Ovary (tissue), 7 donors: ENCODE measurements at regions not wholly inside any gene's neighbourhood (a gene's known extent, or its start where the extent isn't known, plus 50 kb on each side); places are given as distances from the start of the nearest gene placed in this dataset.

Experiments
- DNase-seq, 5 donors: peaks; one replicate each; pipeline ENCODE4 v3.0.0-alpha.2; 2019 to 2020
- H3K27ac ChIP-seq, 2 donors: fragments of 200-600 bp; one replicate each; pipeline versions ENCODE4 v1.5.1 to v1.8.0; 2019 to 2022
- H3K27me3 ChIP-seq: fragments of 200-600 bp; one replicate; pipeline ENCODE4 v1.8.0; 2022
- H3K36me3 ChIP-seq: fragments of 200-600 bp; sonication (generic); one replicate; pipeline ENCODE4 v1.5.1; 2019
- H3K4me1 ChIP-seq: one replicate; pipeline ENCODE4 v1.8.1; 2013; ENCODE audit warnings: mild to moderate bottlenecking, moderate library complexity; ENCODE audit not compliant: insufficient read depth
- H3K4me3 ChIP-seq: fragments of 200-600 bp; sonication (generic); one replicate; pipeline ENCODE4 v1.5.1; 2017
- H3K9me3 ChIP-seq, 2 donors: fragments of 200-600 bp in 1 of 2; sonication (generic) in 1 of 2; one replicate each; pipeline versions ENCODE4 v1.5.1 to v1.8.1; 2013 to 2019; ENCODE audit warnings: mild to moderate bottlenecking in 1 of 2, moderate library complexity in 1 of 2
- EP300 ChIP-seq: sonication (generic); formaldehyde crosslinking; IDR thresholded peaks from one replicate; pipeline ENCODE4 v1.6.1; 2017; ENCODE audit warnings: antibody characterized with exemption
- POLR2A ChIP-seq: fragments of 450-650 bp; IDR thresholded peaks from one replicate; pipeline ENCODE4 v1.6.1; 2017; ENCODE audit warnings: antibody characterized with exemption, mild to moderate bottlenecking, moderate library complexity
- WGBS, 3 donors: extraction: QIAGEN DNeasy Blood & Tissue Kit in 1 of 3; methylation state at CpG; one replicate each; pipeline versions ENCODE4 v1.1.5 to v1.1.7; 2013 to 2017; 5-methylcytosine and 5-hydroxymethylcytosine counted together
- intact Hi-C, 4 donors: fragments of 100-400 bp; cut with DNase I; formaldehyde crosslinking; loops; one replicate each; pipeline versions ENCODE4 v1.11.0 to v1.15.1; 2022 to 2023
- TF ChIP-seq, protein P1 (sequence below), 3 donors: fragments of 450-650 bp in 2 of 3; fragments of 200-600 bp in 1 of 3; IDR thresholded peaks; one replicate each; pipeline versions ENCODE4 v1.5.1 to v1.8.0; 2016 to 2022; ENCODE audit warnings: antibody characterized with exemption in 3 of 3, mild to moderate bottlenecking in 1 of 3
- donor health status: DM: no; HTN: no; CAD: no; lungs with moderate emphysema.
- donor health status: DM: no; HTN: no; CAD: no.
- donor health status: Bipolar disorder and iron deficiency.
- donor health status: DM: no; HTN: no; CAD: no.
- donor health status: DM: yes; HTN: yes; CAD: no.

DNA sequence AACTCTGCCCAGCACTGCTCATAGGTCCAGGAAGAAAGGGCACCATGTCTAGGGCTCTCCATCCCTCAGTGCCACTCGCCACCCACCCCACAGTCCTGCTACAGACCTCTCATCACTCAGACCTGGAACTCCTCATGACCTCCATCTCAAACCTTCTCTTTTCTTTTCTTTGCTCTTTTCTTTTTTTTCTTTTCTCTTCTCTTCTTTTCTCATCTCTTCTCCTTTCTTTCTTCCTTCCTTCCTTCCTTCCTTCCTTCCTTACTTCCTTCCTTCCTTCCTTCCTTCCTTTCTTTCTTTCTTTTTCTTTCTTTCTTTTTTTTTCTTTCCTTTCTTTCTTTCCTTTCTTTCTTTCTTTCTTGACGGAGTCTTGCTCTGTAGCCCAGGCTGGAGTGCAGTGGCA, 122.2 kb downstream of the KLF6 start:
- no peaks in the 10 kb centered on the region for H3K36me3 ChIP-seq
- no peak overlapping the region for H3K27ac ChIP-seq
- no peaks in the 10 kb centered on the region for H3K9me3 ChIP-seq
- WGBS, 3 donors, result 94 to 98% (median 94%) methylated on average over 2 of the region's 2 CpGs
- no peak overlapping the region for H3K4me3 ChIP-seq
- H3K4me1 ChIP-seq, result no peaks in the 10 kb centered on the region
- TF ChIP-seq EP300 (no peak), POLR2A (no peak)
- TF ChIP-seq, protein P1, sequence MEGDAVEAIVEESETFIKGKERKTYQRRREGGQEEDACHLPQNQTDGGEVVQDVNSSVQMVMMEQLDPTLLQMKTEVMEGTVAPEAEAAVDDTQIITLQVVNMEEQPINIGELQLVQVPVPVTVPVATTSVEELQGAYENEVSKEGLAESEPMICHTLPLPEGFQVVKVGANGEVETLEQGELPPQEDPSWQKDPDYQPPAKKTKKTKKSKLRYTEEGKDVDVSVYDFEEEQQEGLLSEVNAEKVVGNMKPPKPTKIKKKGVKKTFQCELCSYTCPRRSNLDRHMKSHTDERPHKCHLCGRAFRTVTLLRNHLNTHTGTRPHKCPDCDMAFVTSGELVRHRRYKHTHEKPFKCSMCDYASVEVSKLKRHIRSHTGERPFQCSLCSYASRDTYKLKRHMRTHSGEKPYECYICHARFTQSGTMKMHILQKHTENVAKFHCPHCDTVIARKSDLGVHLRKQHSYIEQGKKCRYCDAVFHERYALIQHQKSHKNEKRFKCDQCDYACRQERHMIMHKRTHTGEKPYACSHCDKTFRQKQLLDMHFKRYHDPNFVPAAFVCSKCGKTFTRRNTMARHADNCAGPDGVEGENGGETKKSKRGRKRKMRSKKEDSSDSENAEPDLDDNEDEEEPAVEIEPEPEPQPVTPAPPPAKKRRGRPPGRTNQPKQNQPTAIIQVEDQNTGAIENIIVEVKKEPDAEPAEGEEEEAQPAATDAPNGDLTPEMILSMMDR (IDR thresholded peaks at IDR 0.05), result no peak
- H3K27me3 ChIP-seq, result no peaks in the 10 kb centered on the region
- DNase-seq, result no peak
- intact Hi-C loops, result no loop called here

DNA sequence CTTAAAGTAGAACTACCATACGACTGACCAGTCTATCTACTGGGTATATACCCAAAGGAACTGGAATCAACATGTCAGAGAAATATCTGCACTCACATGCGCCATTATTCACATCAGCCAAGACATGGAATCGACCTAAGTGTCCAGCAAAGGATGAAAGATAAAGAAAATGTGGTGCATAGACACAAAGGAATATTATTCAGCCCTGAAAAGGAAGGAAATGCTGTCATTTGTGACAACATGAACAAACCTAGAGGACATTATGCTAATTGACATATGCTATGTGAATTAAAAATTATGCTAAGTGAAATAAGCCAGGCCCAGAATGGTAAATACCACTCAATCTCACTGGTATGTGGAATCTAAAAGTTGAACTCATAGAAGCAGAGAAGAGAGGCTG, 123.7 kb downstream of the KLF6 start:
- WGBS, 3 donors, result 92 to 96% (median 94%) methylated on average over 3 of the region's 3 CpGs
- H3K36me3 ChIP-seq, result no peaks in the 10 kb centered on the region
- no peaks in the 10 kb centered on the region for H3K4me1 ChIP-seq
- DNase-seq, result no peak
- H3K4me3 ChIP-seq, result no peak overlapping the region
- H3K27me3 ChIP-seq, result no peaks in the 10 kb centered on the region
- no peaks in the 10 kb centered on the region for H3K9me3 ChIP-seq
- intact Hi-C loops, result no loop called here
- no peak overlapping the region for H3K27ac ChIP-seq
- no peak for TF ChIP-seq POLR2A

DNA sequence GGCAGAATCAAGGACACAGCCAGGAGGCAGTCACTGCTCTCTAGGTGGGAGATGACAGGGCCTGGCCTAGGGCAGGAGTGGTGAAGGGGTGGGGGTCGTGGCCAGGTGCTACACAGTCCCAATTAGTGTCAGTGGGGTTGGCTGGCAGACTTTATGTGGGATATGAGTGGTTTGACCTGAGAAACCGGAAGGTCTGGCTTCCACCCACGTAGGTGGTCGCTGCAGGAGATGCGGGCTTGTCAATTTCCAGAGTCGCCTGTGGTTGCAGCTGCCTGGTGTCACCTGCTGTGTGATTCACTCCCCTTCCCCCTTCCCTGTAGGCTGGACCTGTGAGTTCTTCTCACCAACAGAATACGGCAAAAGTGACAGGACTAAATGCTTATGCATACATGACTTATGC, 124.3 kb downstream of the KLF6 start:
- intact Hi-C loops, result no loop called here
- no peaks in the 10 kb centered on the region for H3K36me3 ChIP-seq
- H3K4me1 ChIP-seq, result no peaks in the 10 kb centered on the region
- H3K27me3 ChIP-seq, result no peaks in the 10 kb centered on the region
- TF ChIP-seq, protein P1 (IDR thresholded peaks at IDR 0.05), result no peak
- no peak for TF ChIP-seq EP300
- H3K4me3 ChIP-seq, result no peak overlapping the region
- no peak overlapping the region for H3K27ac ChIP-seq
- no peaks in the 10 kb centered on the region for H3K9me3 ChIP-seq
- WGBS, 3 donors, result 82 to 96% (median 96%) methylated on average over 6 to 7 of the region's 7 CpGs
- no peak for DNase-seq

DNA sequence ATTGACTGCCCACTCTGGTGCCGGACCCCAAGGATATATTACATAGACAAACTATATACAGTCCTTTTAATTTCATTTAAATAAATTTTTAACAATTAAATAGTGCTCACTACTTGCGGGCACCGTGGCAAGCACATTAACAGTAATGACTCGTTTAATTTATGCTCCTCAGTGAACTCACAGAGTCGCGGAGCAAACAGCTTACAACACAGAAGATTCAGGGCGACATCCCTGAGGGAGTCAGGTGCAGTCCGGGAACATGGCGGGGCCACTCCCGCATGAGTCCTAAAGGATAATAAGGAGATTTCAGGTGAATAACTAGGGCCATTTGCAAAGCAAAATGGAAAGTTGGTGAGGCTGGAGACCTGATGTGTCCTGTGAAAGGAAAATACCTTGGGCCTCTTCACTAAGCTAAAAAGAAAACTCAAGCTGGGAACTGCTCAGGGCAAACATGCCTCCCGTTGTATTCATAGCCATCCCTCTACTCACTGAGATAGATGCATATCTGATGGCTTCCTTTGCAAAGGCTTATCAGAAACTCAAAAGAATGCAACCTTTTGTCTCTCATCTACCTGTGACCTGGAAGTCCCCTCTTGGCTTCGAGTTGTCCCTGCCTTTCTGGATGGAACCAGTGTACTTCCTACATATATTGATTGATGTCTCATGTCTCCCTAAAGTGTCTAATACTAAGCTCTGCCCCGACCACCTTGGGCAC, 125.6 kb downstream of the KLF6 start:
- Histone ChIP-seq H3K27ac (no peak overlapping the region), H3K4me3 (no peak overlapping the region), H3K27me3 (no peaks in the 10 kb centered on the region), H3K36me3 (no peaks in the 10 kb centered on the region), H3K9me3 (no peaks in the 10 kb centered on the region), H3K4me1 (no peaks in the 10 kb centered on the region)
- no peak for DNase-seq
- WGBS, 3 donors, result 87 to 90% (median 89%) methylated on average over 13 of the region's 13 CpGs
- TF ChIP-seq EP300 (no peak), POLR2A (no peak)
- TF ChIP-seq, protein P1 (IDR thresholded peaks at IDR 0.05), result no peak
- intact Hi-C loops, result no loop called here

DNA sequence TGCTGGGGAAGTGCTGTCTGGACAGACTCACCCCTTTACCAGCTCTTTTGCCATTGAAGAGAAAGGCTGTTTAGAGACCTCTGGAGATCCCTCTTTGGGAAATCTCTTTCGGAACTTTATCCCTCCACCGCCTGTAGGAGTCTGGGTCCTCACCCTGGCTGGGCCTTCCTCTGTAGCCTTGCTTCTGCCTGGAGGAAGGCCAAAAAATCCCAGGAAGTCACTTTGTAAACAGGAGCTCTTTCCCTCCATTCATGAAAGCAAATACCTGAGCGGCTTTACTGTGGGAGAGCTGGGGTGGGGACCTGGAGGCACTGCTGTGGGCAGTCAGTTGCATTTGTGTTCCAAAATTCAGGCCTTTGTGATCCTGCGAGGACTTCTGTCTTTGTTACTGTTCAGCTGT, 126.2 kb downstream of the KLF6 start:
- TF ChIP-seq EP300, result no peak
- TF ChIP-seq, protein P1 (IDR thresholded peaks at IDR 0.05), result no peak
- TF ChIP-seq POLR2A, result no peak
- Histone ChIP-seq H3K4me1 (no peaks in the 10 kb centered on the region), H3K27me3 (no peaks in the 10 kb centered on the region), H3K9me3 (no peaks in the 10 kb centered on the region), H3K27ac (no peak overlapping the region), H3K36me3 (no peaks in the 10 kb centered on the region), H3K4me3 (no peak overlapping the region)
- 68 to 72% (median 69%) methylated on average over 4 of the region's 4 CpGs for WGBS, 3 donors
- no peak for DNase-seq
- intact Hi-C loops, result no loop called here
